OCI-LY1 (cell line): ENCODE measurements at regions not wholly inside any gene's neighbourhood (a gene's known extent, or its start where the extent isn't known, plus 50 kb on each side); places are given as distances from the start of the nearest gene placed in this dataset.
"Not testable (repeated sequence)": the region's sequence is repeated elsewhere in the genome, so short reads cannot be mapped to it uniquely, and the experiment has no call there.

Experiments used
- H2AFZ ChIP-seq: fragments of 200-600 bp; sonication (generic), shearing (Covaris generic); 2 replicates; pipeline ENCODE4 v1.6.0; 2014; ENCODE audit warnings: antibody characterized with exemption, mild to moderate bottlenecking, low read length
- H3F3A ChIP-seq: fragments of 200-600 bp; sonication (generic), shearing (Covaris generic); 2 replicates; pipeline ENCODE4 v1.6.0; 2014; ENCODE audit warnings: mild to moderate bottlenecking, antibody characterized with exemption, low read length, moderate library complexity; ENCODE audit not compliant: insufficient read depth
- H3K27ac ChIP-seq: fragments of 200-600 bp; sonication (generic); 2 replicates; pipeline ENCODE4 v1.5.1; 2014; ENCODE audit warnings: low read length, mixed run types, mild to moderate bottlenecking, low read depth; ENCODE audit not compliant: poor library complexity, severe bottlenecking
- H3K27me3 ChIP-seq: fragments of 200-600 bp; sonication (generic); 2 replicates; pipeline ENCODE4 v1.6.0; 2014; ENCODE audit warnings: antibody characterized with exemption, mild to moderate bottlenecking, low read length, moderate library complexity; ENCODE audit not compliant: insufficient read depth
- H3K36me3 ChIP-seq: fragments of 200-600 bp; sonication (generic); 2 replicates; pipeline ENCODE4 v1.6.1; 2014; ENCODE audit warnings: mild to moderate bottlenecking, antibody characterized with exemption, low read length, moderate library complexity, mixed read lengths; ENCODE audit not compliant: insufficient read depth
- H3K4me1 ChIP-seq: fragments of 200-600 bp; sonication (generic); 2 replicates; pipeline ENCODE4 v1.5.1; 2014; ENCODE audit warnings: mild to moderate bottlenecking, low read length, moderate library complexity; ENCODE audit not compliant: insufficient read depth, severe bottlenecking
- H3K4me2 ChIP-seq: fragments of 200-600 bp; sonication (generic), shearing (Covaris generic); 2 replicates; pipeline ENCODE4 v1.6.1; 2014; ENCODE audit warnings: low read length
- H3K4me3 ChIP-seq: fragments of 200-600 bp; sonication (generic); 2 replicates; pipeline ENCODE4 v1.5.1; 2014; ENCODE audit warnings: low read length, low read depth, mild to moderate bottlenecking, mixed read lengths; ENCODE audit not compliant: poor library complexity, severe bottlenecking
- H3K79me2 ChIP-seq: fragments of 200-600 bp; shearing (Covaris generic); 2 replicates; pipeline ENCODE4 v1.6.1; 2016; ENCODE audit warnings: mixed run types, low read length, mixed read lengths; ENCODE audit not compliant: insufficient read depth
- H3K9ac ChIP-seq: fragments of 200-600 bp; sonication (generic), shearing (Covaris generic); 2 replicates; pipeline ENCODE4 v1.6.1; 2014; ENCODE audit warnings: mild to moderate bottlenecking, low read length, mixed read lengths
- H3K9me2 ChIP-seq: fragments of 200-600 bp; sonication (generic), shearing (Covaris generic); 2 replicates; pipeline ENCODE4 v1.6.1; 2014; ENCODE audit warnings: low read depth, mild to moderate bottlenecking, low read length, mixed read lengths
- H3K9me3 ChIP-seq: fragments of 200-600 bp; shearing (Covaris generic); 2 replicates; pipeline ENCODE4 v1.6.1; 2014; ENCODE audit warnings: low read length, mixed read lengths
- H4K20me1 ChIP-seq: fragments of 200-600 bp; sonication (generic), shearing (Covaris generic); 2 replicates; pipeline ENCODE4 v1.6.0; 2016; ENCODE audit warnings: mild to moderate bottlenecking, low read length; ENCODE audit not compliant: insufficient read depth
- CTCF ChIP-seq: fragments of 200-600 bp; sonication (generic), shearing (Covaris generic); IDR thresholded peaks from 2 replicates; pipeline ENCODE4 v1.5.1; 2017; ENCODE audit warnings: mild to moderate bottlenecking, antibody characterized with exemption, low read length, moderate library complexity, mixed read lengths
- EZH2 ChIP-seq: fragments of 200-600 bp; sonication (generic), shearing (Covaris generic); IDR thresholded peaks from 2 replicates; pipeline ENCODE4 v1.8.0; 2017; ENCODE audit warnings: borderline replicate concordance, mixed run types, mild to moderate bottlenecking, antibody characterized with exemption, low read length, moderate library complexity, mixed read lengths

GRCh38 chr5:60533789-60534188 is 166.2 kb downstream of the DEPDC1B start:
- Histone ChIP-seq H3F3A (no peaks in the 10 kb centered on the region), H3K27ac (no peak overlapping the region), H3K9ac (no peak overlapping the region), H3K9me2 (no peaks in the 10 kb centered on the region), H3K4me1 (peaks cover 33% of the 10 kb centered on the region), H3K9me3 (no peaks in the 10 kb centered on the region), H3K4me2 (no peak overlapping the region), H3K36me3 (no peaks in the 10 kb centered on the region), H3K79me2 (no peaks in the 10 kb centered on the region), H3K27me3 (no peaks in the 10 kb centered on the region), H2AFZ (no peak overlapping the region), H4K20me1 (no peaks in the 10 kb centered on the region), H3K4me3 (no peak overlapping the region)
- TF ChIP-seq CTCF (peak; percentile 36; the same call in 1 of the 2 replicates), EZH2 (no peak)

GRCh38 chr5:60532796-60533195 is 167.2 kb downstream of the DEPDC1B start:
- H3K27ac ChIP-seq, H3K27me3 ChIP-seq, H3K9me3 ChIP-seq, H4K20me1 ChIP-seq, H2AFZ ChIP-seq, H3K9ac ChIP-seq, H3K36me3 ChIP-seq, H3K79me2 ChIP-seq, H3K9me2 ChIP-seq, H3F3A ChIP-seq, H3K4me3 ChIP-seq, H3K4me2 ChIP-seq: not testable (repeated sequence)
- peaks cover 23% of the 10 kb centered on the region for H3K4me1 ChIP-seq

GRCh38 chr5:60530144-60530848 is 169.7 kb downstream of the DEPDC1B start:
- not testable (repeated sequence) for H3K4me2 ChIP-seq

GRCh38 chr5:60529001-60529400 is 171.0 kb downstream of the DEPDC1B start:
- no peaks in the 10 kb centered on the region for H3K36me3 ChIP-seq

More at GRCh38 chr5:60530144-60530848, 169.7 kb downstream of the DEPDC1B start:
- H3K9me3 ChIP-seq, H3K27ac ChIP-seq, H3K9me2 ChIP-seq, H3K9ac ChIP-seq, H3K36me3 ChIP-seq, H3K27me3 ChIP-seq, H3K4me3 ChIP-seq, H4K20me1 ChIP-seq, H3F3A ChIP-seq, H2AFZ ChIP-seq, H3K79me2 ChIP-seq: not testable (repeated sequence)
- H3K4me1 ChIP-seq = peaks cover 24% of the 10 kb centered on the region

More at GRCh38 chr5:60529001-60529400, 171.0 kb downstream of the DEPDC1B start:
- Histone ChIP-seq H3F3A (no peaks in the 10 kb centered on the region), H3K79me2 (no peaks in the 10 kb centered on the region), H4K20me1 (no peaks in the 10 kb centered on the region), H3K9ac (no peak overlapping the region), H3K27me3 (no peaks in the 10 kb centered on the region), H2AFZ (no peak overlapping the region), H3K4me3 (no peak overlapping the region), H3K9me2 (no peaks in the 10 kb centered on the region), H3K4me2 (no peak overlapping the region), H3K27ac (no peak overlapping the region), H3K9me3 (no peaks in the 10 kb centered on the region), H3K4me1 (peaks cover 14% of the 10 kb centered on the region)
- TF ChIP-seq CTCF (no peak), EZH2 (no peak)
